H1 (cell line): ENCODE measurements at regions not wholly inside any gene's neighbourhood (a gene's known extent, or its start where the extent isn't known, plus 50 kb on each side); places are given as distances from the start of the nearest gene placed in this dataset.

Experiments
- BCL11A ChIP-seq, 2 experiments: IDR thresholded peaks; one replicate each; pipeline ENCODE4 v1.6.1; 2011; ENCODE audit warnings: low read depth in 2 of 2, low read length in 2 of 2, mild to moderate bottlenecking in 2 of 2
- CTBP2 ChIP-seq: IDR thresholded peaks from 2 replicates; pipeline ENCODE4 v1.7.0; 2011; ENCODE audit warnings: borderline replicate concordance, mild to moderate bottlenecking, moderate library complexity, mixed read lengths, low read length; ENCODE audit not compliant: insufficient read depth, insufficient read length
- NANOG ChIP-seq: IDR thresholded peaks from 2 replicates; pipeline ENCODE4 v1.6.1; 2011; ENCODE audit warnings: low read length, low read depth, mild to moderate bottlenecking, inconsistent platforms; ENCODE audit not compliant: insufficient read depth, poor library complexity, severe bottlenecking

- TF ChIP-seq NANOG (no peak), BCL11A (IDR thresholded peaks at IDR 0.05; ENCODE audit: low read depth in 2 of 2, low read length in 2 of 2) (no peak), CTBP2 (no peak)
- TF ChIP-seq, all 59 proteins: peak for 0
These were observed 91.7 kb downstream of the BLID start (continued) for GRCh38 chr11:122024278-122024677.
